ENCODE measurements at regions not wholly inside any gene's neighbourhood (a gene's known extent, or its start where the extent isn't known, plus 50 kb on each side); places are given as distances from the start of the nearest gene placed in this dataset.

DNA sequence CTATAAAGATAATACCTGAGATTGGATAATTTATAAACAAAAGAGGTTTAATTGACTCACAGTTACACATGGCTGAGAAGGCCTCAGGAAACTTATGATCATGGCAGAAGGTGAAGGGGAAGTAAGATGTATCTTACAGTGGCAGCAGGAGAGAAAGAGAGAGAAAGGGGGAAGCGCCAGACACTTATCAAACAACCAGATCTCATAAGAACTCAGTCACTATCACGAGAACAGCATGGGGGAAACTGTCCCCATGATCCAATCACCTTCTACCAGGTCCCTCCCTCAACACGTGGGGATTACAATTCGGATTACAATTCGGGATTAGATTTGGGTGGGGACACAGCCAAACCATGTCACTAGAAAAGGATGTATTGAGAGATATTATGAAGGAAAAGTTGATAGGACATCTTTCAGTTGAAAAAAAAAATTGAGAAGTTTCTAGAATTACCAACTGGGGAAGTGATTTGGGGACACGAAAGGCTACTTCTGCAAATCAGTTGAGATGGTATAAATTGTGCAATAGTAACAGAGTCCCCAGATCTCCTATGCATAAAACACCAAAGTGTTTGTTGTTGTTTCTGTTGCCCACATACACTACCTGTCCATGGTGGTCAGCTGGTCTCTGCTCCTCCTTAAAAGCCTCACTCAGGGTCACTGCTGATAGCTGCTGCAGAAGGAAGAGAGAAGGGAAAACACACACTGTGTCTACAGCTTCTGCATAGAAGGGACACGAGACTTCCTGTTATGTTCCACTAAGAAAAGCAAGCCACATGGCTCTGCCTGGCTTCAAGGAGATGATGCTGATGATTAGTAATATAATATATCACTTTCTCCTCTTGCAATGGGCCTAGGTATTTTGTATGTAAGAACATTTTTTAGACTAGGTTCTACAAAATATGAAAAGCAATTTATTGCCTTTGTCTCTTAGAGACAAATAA lies 465.5 kb downstream of the PDZRN4 start:
- TF ChIP-seq, protein P1, sequence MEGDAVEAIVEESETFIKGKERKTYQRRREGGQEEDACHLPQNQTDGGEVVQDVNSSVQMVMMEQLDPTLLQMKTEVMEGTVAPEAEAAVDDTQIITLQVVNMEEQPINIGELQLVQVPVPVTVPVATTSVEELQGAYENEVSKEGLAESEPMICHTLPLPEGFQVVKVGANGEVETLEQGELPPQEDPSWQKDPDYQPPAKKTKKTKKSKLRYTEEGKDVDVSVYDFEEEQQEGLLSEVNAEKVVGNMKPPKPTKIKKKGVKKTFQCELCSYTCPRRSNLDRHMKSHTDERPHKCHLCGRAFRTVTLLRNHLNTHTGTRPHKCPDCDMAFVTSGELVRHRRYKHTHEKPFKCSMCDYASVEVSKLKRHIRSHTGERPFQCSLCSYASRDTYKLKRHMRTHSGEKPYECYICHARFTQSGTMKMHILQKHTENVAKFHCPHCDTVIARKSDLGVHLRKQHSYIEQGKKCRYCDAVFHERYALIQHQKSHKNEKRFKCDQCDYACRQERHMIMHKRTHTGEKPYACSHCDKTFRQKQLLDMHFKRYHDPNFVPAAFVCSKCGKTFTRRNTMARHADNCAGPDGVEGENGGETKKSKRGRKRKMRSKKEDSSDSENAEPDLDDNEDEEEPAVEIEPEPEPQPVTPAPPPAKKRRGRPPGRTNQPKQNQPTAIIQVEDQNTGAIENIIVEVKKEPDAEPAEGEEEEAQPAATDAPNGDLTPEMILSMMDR (IDR thresholded peaks at IDR 0.05; ENCODE audit: low read depth, low read length), result no peak
- TF ChIP-seq POLR2A (IDR thresholded peaks at IDR 0.05; ENCODE audit: extremely low read depth, insufficient read length), result no peak

Measured in NB4 (cell line).